Fibroblast of upper back skin (primary cell): ENCODE measurements at regions not wholly inside any gene's neighbourhood (a gene's known extent, or its start where the extent isn't known, plus 50 kb on each side); places are given as distances from the start of the nearest gene placed in this dataset.
A peak's percentile ranks its signal among the peaks of the same experiment; 100 is the strongest.
"Not testable (repeated sequence)": the region's sequence is repeated elsewhere in the genome, so short reads cannot be mapped to it uniquely, and the experiment has no call there.

Experiments
- DNase-seq: peaks from one replicate; pipeline ENCODE4 v3.0.0-alpha.2; 2013

DNA sequence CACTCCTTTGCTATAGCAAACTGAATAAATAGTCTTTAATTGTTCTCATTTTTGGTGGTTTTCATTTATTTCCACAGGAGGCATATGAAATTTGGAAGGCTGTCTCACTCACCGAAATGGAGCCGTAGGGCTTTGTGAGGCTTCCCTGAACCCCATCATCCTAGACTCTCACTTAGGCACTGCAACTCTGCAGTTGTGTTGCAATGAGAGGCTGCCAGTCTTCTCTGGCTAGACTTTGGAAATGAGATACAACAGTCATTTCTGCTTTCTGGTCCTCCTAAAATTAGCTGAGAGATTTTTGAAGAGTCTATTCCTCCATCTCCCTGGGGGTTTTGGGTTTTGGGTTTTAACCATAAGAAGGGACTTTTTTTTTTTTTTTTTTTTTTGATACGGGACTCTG is 146.5 kb downstream of the SH3BGRL start:
- DNase-seq: no peak

DNA sequence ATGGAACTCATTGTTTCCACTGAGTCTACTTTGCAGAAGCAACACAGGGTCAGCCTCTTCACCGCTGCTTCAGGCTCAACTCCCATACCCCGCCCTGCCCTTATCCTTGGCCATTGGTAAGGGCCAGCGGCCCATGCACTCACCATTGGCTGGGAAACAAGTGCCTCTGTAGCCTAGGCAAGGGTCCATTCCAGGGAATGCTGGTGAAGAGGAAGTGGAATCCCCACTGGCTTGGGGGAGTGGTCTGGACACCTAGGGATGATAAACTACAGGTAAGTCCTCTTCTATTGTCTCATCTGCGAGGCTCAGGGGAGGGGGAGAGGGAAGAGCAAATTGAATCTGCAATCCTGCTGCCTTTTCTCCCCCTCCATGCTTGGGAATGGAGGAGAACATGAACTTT is 153.1 kb downstream of the SH3BGRL start:
- DNase-seq: no peak

DNA sequence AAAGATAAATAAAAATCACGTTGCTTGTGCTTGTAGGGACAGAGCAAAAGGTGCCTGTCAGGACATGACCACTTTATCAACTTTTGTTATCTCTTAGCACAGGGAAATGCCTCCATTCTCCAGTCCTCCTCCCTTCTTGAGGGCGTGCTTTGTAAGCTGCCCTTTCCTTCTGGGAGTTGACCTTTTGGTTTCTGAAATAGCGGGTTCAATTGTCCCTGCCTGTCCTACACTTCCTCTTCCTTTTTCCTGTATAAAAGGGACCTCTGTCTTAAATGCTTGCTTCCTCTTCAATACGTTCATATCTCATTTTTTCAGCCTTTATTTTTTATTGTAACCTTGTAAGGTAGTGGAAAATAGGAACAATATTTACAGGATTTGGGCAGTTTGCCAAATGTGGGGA is 153.5 kb downstream of the SH3BGRL start:
- no peak for DNase-seq

DNA sequence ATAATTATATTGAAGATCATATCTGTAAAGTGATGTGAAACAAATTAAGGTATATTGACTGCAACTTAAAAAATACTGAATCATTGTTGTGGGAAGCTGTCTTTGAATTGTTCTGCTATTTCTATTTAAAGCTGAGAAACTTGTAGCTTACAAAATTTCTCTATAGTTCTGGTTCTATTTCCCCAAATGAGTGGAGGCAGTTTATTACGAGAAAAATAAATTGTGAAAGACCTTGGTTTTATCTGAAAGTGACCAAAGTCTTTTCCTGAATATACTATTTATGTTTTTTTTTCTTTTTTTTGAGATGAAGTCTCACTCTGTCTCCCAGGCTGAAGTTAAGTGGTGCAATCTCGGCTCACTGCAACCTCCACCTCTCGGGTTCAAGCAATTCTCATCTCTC is 165.4 kb downstream of the SH3BGRL start:
- DNase-seq: no peak

DNA sequence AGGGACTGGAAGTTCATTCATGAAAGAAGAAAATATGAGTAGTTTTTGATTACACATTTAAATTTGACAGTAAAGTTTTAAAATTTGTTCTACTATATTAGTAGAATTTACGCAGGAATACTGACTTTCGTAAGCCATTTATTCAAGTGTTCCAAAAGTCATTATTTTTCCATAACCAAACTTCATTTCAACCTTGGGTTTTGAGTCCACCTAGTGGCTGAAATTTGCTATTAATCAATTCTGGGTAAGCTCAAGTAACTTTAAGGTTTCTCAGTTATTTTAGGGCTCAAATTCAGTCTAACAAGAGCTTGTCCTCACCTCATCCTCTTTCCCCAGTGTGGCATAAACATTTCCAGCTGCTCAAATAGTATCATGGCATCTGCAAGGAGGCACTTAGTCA is 175.4 kb downstream of the SH3BGRL start:
- DNase-seq: peak; percentile 16

DNA sequence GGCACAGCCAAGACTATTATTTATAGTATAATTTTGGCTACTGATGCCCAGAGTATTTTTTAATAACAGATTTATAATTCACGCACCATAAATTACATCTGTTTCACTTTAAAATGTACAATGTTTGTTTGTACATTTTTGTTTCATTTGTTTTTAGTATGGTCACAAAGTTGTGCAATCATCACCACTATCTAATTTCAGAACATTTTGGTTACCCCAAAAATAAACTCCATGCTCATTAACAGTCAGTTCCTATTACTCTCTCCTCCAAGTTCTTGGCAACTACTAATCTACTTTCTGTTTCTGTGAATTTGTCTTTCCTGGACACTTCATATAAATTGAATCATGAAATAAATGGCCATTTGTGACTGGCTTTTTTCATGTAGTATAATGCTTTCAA is 176.7 kb downstream of the SH3BGRL start:
- no peak for DNase-seq

DNA sequence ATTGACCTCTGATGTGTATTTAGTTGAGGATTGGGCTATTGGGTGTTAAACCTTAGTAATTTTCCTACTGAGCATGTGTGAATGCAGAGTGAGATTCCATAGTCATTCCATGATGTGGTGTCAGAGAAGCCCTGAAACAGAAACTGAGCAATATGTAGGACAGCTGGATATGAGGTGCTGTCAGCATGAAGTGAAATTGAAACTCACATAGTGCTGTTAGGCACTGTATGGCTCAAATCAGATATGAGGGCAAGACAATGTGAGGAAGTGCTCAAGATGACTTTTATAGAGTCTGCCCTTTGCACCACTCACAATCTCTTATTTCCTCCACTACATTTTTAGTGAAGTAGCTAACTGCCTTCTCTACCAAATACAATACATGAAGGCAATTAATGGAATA is 188.3 kb downstream of the SH3BGRL start:
- DNase-seq: no peak

DNA sequence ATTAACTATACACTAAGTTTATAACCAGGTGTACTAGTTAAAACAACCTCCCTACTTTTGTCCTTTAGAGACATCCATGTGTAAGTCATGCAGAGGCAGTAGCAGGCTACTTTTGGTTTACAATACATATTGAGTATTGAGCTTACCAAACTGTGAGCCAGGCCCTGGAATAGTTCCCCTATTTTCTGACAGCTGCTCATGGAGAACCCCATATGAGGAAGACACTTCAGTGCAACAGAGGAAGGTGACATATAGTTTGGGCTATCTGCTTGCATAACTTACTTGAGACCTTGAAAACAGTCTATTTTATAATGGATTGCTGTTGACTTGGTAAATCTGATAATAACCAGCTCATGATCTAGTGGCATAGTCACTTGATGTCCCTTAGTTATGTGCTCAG is 190.5 kb downstream of the SH3BGRL start:
- DNase-seq: no peak

DNA sequence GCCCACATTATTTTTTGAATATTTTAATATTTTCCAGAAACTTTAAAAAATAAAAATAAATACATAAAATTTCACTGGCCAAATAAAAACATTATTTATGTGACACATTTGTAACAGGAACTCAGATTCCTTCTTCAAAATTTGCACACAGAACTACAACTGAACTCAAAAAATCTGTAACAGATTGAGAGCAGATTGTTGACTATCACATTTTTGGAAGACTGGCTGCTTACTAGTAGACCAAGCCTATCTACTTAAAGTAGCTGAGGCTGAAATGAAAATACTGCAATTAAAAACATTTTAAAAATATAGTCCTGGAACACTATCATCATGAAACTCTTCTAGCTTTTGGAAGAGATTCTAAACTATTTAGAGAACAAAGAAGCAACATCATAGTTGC is 203.9 kb downstream of the SH3BGRL start:
- no peak for DNase-seq

DNA sequence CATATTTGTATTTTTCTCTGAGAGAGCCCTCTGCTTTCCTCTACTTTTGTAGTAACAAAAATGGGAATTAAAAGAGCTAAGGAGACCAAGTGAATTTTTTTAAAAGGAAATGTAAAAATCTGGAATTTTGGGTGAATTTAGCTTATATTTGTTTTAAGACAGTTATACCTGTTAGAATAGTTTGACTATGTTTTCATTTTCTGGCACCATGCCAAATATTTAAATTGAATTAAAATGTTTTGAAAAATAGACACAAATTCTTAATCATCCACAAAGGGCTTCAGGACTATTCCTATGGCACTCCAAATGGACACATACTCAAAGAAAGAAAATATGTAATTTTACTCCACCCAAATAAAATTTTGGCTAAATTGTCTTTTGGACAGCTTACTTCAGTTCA is 209.6 kb downstream of the SH3BGRL start:
- DNase-seq: no peak

DNA sequence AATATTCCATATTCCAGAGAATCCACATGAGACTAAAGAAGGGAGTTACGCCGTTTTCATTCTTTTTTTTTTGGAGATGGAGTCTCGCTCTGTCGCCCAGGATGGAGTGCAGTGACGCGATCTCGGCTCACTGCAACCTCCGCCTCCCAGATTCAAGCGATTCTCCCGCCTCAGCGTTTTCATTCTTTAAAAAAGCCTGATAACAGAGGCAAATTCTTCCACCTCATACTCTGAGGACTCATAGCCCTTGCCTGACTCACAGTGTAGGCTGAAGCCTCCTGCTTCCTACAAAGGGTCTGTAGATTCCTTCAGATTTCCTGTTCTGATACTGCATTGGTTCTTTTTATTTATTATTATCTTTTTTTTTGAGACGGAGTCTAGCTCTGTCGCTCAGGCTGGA is 210.5 kb downstream of the SH3BGRL start:
- no peak for DNase-seq

DNA sequence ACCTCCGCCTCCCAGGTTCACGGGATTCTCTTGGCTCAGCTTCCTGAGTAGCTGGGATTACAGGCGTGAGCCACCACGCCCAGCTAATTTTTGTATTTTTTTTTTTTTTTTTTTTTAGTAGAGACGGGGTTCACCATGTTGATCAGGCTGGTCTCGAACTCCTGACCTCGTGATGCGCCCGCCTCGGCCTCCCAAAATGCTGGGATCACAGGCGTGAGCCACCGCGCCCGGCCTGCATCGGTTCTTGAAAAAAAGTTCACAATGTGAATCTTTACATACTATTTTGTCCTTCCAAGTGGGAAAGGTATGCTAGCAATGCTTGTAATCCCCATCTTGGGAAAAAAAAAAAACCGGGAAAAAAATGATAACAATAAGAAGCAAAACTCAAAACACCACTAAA is 211.0 kb downstream of the SH3BGRL start:
- DNase-seq: not testable (repeated sequence)

DNA sequence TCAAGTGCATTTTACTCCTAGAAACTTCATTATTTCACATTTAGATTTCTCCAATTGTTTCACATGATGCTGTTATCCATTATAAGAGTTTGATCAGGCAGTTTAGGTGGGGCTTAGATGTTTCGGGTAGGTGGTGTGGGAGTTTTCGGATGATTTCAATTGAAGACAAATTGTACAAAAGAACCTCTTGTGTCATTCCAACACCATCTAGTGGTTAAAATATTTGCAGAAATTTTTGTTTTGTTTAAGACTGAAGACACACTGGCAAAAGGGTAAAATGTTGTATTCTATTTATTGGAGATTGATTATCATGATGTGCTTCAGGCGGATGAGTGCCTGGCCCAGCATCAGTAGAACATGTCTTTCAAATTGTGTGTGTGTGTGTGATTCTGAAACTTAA is 212.7 kb downstream of the SH3BGRL start:
- DNase-seq: no peak
